GM12872 (cell line): ENCODE measurements at regions not wholly inside any gene's neighbourhood (a gene's known extent, or its start where the extent isn't known, plus 50 kb on each side); places are given as distances from the start of the nearest gene placed in this dataset.

ENCODE experiments used
- CTCF ChIP-seq: IDR thresholded peaks from 3 replicates; pipeline ENCODE4 v1.5.1; 2011; ENCODE audit warnings: low read depth, mild to moderate bottlenecking, low read length, moderate library complexity; ENCODE audit not compliant: insufficient read depth

GRCh38 chr14:51368721-51369163 is 128.7 kb downstream of the TMX1 start:
- no peak for TF ChIP-seq CTCF

- peak; percentile 54 for TF ChIP-seq CTCF
Observed at GRCh38 chr14:51369814-51370213, 129.8 kb downstream of the TMX1 start.

- no peak for TF ChIP-seq CTCF
Observed at GRCh38 chr14:51370758-51371386, 130.8 kb downstream of the TMX1 start.

- TF ChIP-seq CTCF, result no peak
Observed at GRCh38 chr14:51382506-51382905, 142.5 kb downstream of the TMX1 start.

- TF ChIP-seq CTCF, result no peak
Observed at GRCh38 chr14:51386411-51386810, 146.4 kb downstream of the TMX1 start.

GRCh38 chr14:51386983-51387735 is 147.1 kb downstream of the TMX1 start:
- no peak for TF ChIP-seq CTCF

- no peak for TF ChIP-seq CTCF
Observed at GRCh38 chr14:51392416-51392815, 152.4 kb downstream of the TMX1 start.
